RWPE2 (cell line): ENCODE measurements at regions not wholly inside any gene's neighbourhood (a gene's known extent, or its start where the extent isn't known, plus 50 kb on each side); places are given as distances from the start of the nearest gene placed in this dataset.

ENCODE experiments used
- ATAC-seq: fragments of 200-7000 bp; cut with Tn5 transposase; 3 replicates; pipeline ENCODE4 v1.9.1; 2021; ENCODE audit warnings: low read depth
- DNase-seq: peaks from one replicate; pipeline ENCODE4 v3.0.0-alpha.2; 2020; ENCODE audit warnings: low spot score
- H3K27ac ChIP-seq: fragments of 450-650 bp; 2 replicates; pipeline ENCODE4 v1.5.1; 2017; ENCODE audit warnings: mild to moderate bottlenecking; ENCODE audit not compliant: poor library complexity, severe bottlenecking
- H3K27me3 ChIP-seq: fragments of 250-450 bp; sonication (Bioruptor Pico); 2 replicates; pipeline ENCODE4 v1.5.1; 2021; ENCODE audit warnings: mild to moderate bottlenecking, moderate library complexity; ENCODE audit not compliant: insufficient read depth, poor library complexity, severe bottlenecking
- H3K36me3 ChIP-seq: fragments of 250-450 bp; sonication (Bioruptor Pico); 2 replicates; pipeline ENCODE4 v1.5.1; 2020; ENCODE audit warnings: low read depth, mild to moderate bottlenecking, moderate library complexity
- H3K4me1 ChIP-seq: fragments of 250-450 bp; sonication (Bioruptor Pico); 2 replicates; pipeline ENCODE4 v1.5.1; 2021; ENCODE audit warnings: mild to moderate bottlenecking, moderate library complexity; ENCODE audit not compliant: insufficient read depth, poor library complexity, severe bottlenecking
- H3K4me3 ChIP-seq: fragments of 250-450 bp; sonication (Bioruptor Pico); 2 replicates; pipeline ENCODE4 v1.5.1; 2021; ENCODE audit warnings: mild to moderate bottlenecking, moderate library complexity; ENCODE audit not compliant: severe bottlenecking
- H3K9me3 ChIP-seq: fragments of 250-450 bp; sonication (Bioruptor Pico); 2 replicates; pipeline ENCODE4 v1.5.1; 2021; ENCODE audit warnings: mild to moderate bottlenecking, moderate library complexity; ENCODE audit not compliant: severe bottlenecking
- TF ChIP-seq, protein P1 (sequence below): fragments of 450-650 bp; IDR thresholded peaks from one replicate; pipeline ENCODE4 v1.5.1; 2017; ENCODE audit warnings: mild to moderate bottlenecking, moderate library complexity; ENCODE audit not compliant: poor library complexity, severe bottlenecking

- H3K27me3 ChIP-seq: no peaks in the 10 kb centered on the region
These were observed 89.6 kb upstream of the TNFSF11 start for GRCh38 chr13:42484386-42484785.

DNA sequence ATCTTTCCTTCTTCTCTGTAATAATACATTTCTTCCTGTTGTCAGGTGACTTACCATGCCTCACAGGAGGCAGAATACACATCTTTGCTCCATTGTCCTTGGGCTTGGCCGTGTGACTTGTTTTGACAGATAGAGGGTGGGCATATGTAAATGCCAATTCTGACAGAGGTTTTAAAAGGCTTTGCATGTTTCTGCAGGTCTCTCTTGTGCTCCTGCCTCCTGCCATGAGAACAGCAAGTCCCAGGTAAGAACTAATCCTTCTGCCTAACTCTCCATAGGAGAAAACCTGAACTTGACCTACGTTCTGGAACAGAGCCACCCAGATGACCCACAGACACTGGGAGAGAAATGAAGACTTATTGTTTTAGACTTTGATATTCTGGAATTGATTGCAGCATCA lies 88.7 kb upstream of the TNFSF11 start:
- TF ChIP-seq, protein P1, sequence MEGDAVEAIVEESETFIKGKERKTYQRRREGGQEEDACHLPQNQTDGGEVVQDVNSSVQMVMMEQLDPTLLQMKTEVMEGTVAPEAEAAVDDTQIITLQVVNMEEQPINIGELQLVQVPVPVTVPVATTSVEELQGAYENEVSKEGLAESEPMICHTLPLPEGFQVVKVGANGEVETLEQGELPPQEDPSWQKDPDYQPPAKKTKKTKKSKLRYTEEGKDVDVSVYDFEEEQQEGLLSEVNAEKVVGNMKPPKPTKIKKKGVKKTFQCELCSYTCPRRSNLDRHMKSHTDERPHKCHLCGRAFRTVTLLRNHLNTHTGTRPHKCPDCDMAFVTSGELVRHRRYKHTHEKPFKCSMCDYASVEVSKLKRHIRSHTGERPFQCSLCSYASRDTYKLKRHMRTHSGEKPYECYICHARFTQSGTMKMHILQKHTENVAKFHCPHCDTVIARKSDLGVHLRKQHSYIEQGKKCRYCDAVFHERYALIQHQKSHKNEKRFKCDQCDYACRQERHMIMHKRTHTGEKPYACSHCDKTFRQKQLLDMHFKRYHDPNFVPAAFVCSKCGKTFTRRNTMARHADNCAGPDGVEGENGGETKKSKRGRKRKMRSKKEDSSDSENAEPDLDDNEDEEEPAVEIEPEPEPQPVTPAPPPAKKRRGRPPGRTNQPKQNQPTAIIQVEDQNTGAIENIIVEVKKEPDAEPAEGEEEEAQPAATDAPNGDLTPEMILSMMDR: no peak
- peak; percentile 50 for ATAC-seq

More at GRCh38 chr13:42484386-42484785, 89.6 kb upstream of the TNFSF11 start:
- Histone ChIP-seq H3K27ac (peak overlapping the region; percentile 88), H3K4me1 (peaks cover 40% of the 10 kb centered on the region), H3K9me3 (no peaks in the 10 kb centered on the region), H3K36me3 (no peaks in the 10 kb centered on the region), H3K4me3 (no peak overlapping the region)
- ATAC-seq (no peak), DNase-seq (no peak)
- TF ChIP-seq, protein P1: no peak

GRCh38 chr13:42486711-42487198 lies 87.2 kb upstream of the TNFSF11 start:
- ATAC-seq (peak; percentile 79), DNase-seq (no peak)
- no peaks in the 10 kb centered on the region for H3K27me3 ChIP-seq
- H3K4me3 ChIP-seq: no peak overlapping the region
- TF ChIP-seq, protein P1: no peak
- H3K9me3 ChIP-seq: no peaks in the 10 kb centered on the region
- H3K36me3 ChIP-seq: no peaks in the 10 kb centered on the region
- H3K4me1 ChIP-seq: peaks cover 44% of the 10 kb centered on the region
- H3K27ac ChIP-seq: peak overlapping the region; percentile 88

More for the DNA sequence above, 88.7 kb upstream of the TNFSF11 start:
- no peak overlapping the region for H3K4me3 ChIP-seq
- DNase-seq: no peak
- no peaks in the 10 kb centered on the region for H3K36me3 ChIP-seq
- H3K4me1 ChIP-seq: peaks cover 42% of the 10 kb centered on the region
- H3K27ac ChIP-seq: peak overlapping the region; percentile 88
- H3K9me3 ChIP-seq: no peaks in the 10 kb centered on the region
- H3K27me3 ChIP-seq: no peaks in the 10 kb centered on the region

DNA sequence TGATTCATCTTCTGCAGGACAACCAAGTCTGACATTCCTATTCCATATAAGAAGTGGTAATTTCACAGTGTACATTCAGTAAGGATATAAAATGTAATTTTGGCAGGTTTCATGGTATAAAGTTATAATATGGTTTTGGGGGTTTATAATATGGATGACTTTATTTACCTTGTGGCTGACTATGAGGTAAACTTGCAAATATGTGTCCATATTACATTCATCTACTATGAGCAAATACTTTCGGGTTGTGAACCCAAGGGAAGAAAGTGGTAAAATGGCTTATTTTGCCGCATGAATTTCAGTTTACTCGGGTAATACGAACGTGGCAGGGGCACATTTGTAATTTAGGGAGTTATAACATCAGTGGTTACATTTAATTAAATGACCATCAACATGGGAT lies 86.7 kb upstream of the TNFSF11 start:
- H3K4me1 ChIP-seq: peaks cover 44% of the 10 kb centered on the region
- DNase-seq: no peak
- peak overlapping the region; percentile 88 for H3K27ac ChIP-seq
- H3K9me3 ChIP-seq: no peaks in the 10 kb centered on the region
- TF ChIP-seq, protein P1: no peak
- no peak; the same call in 1 of the 3 replicates for ATAC-seq
- no peak overlapping the region for H3K4me3 ChIP-seq
- no peaks in the 10 kb centered on the region for H3K27me3 ChIP-seq
- no peaks in the 10 kb centered on the region for H3K36me3 ChIP-seq

- no peak overlapping the region for H3K27ac ChIP-seq
- H3K4me1 ChIP-seq: peaks cover 27% of the 10 kb centered on the region
- DNase-seq (no peak), ATAC-seq (no peak)
- H3K4me3 ChIP-seq: no peak overlapping the region
- no peaks in the 10 kb centered on the region for H3K27me3 ChIP-seq
- no peaks in the 10 kb centered on the region for H3K9me3 ChIP-seq
- TF ChIP-seq, protein P1: no peak
- no peaks in the 10 kb centered on the region for H3K36me3 ChIP-seq
These were observed 83.3 kb upstream of the TNFSF11 start for GRCh38 chr13:42490676-42491075.
